ENCODE measurements at regions not wholly inside any gene's neighbourhood (a gene's known extent, or its start where the extent isn't known, plus 50 kb on each side); places are given as distances from the start of the nearest gene placed in this dataset.

- TF ChIP-seq BHLHE40 (IDR thresholded peaks at IDR 0.05; ENCODE audit: borderline replicate concordance) (no peak), ELF4 (IDR thresholded peaks at IDR 0.05) (no peak), ARNT (IDR thresholded peaks at IDR 0.05) (no peak), SUZ12 (IDR thresholded peaks at IDR 0.05) (no peak), SP1 (IDR thresholded peaks at IDR 0.05) (no peak), HDGF (IDR thresholded peaks at IDR 0.05; ENCODE audit: borderline replicate concordance) (no peak), ZNF384 (IDR thresholded peaks at IDR 0.05) (no peak), FOXA1 (IDR thresholded peaks at IDR 0.05) (no peak), TARDBP (IDR thresholded peaks at IDR 0.05) (no peak), FOXK2 (IDR thresholded peaks at IDR 0.05) (no peak), FOXM1 (IDR thresholded peaks at IDR 0.05; ENCODE audit: borderline replicate concordance) (no peak), NFRKB (IDR thresholded peaks at IDR 0.05) (no peak), L3MBTL2 (conservative IDR thresholded peaks at IDR 0.05) (no peak)
Measured at GRCh38 chr14:73780896-73781295, 66.7 kb upstream of the PNMA1 start.
